Glutamatergic neuron (in vitro differentiated cells): ENCODE measurements at regions not wholly inside any gene's neighbourhood (a gene's known extent, or its start where the extent isn't known, plus 50 kb on each side); places are given as distances from the start of the nearest gene placed in this dataset.

Experiments used
- DNase-seq: peaks from one replicate; pipeline ENCODE4 v3.0.0; 2022
- H3K27ac Mint-ChIP-seq: one replicate; pipeline ENCODE4 v1.8.0; 2020; ENCODE audit warnings: mild to moderate bottlenecking, mixed read lengths, inconsistent platforms; ENCODE audit not compliant: unreplicated experiment
- H3K27me3 Mint-ChIP-seq: one replicate; pipeline ENCODE4 v1.8.0; 2020; ENCODE audit warnings: mild to moderate bottlenecking, moderate library complexity, mixed read lengths, inconsistent platforms; ENCODE audit not compliant: unreplicated experiment
- H3K36me3 Mint-ChIP-seq: one replicate; pipeline ENCODE4 v1.8.0; 2020; ENCODE audit warnings: mild to moderate bottlenecking, mixed read lengths, inconsistent platforms; ENCODE audit not compliant: unreplicated experiment
- H3K4me1 Mint-ChIP-seq: one replicate; pipeline ENCODE4 v1.8.0; 2020; ENCODE audit warnings: mild to moderate bottlenecking, low read depth, mixed read lengths, inconsistent platforms; ENCODE audit not compliant: unreplicated experiment
- H3K4me3 Mint-ChIP-seq: one replicate; pipeline ENCODE4 v1.8.0; 2020; ENCODE audit warnings: mild to moderate bottlenecking, mixed read lengths, inconsistent platforms; ENCODE audit not compliant: unreplicated experiment
- H3K9me3 Mint-ChIP-seq: one replicate; pipeline ENCODE4 v1.8.0; 2020; ENCODE audit warnings: mild to moderate bottlenecking, moderate library complexity, mixed read lengths, inconsistent platforms; ENCODE audit not compliant: unreplicated experiment
- TF ChIP-seq, protein P1 (sequence below): fragments of 200-600 bp; sonication (generic); IDR thresholded peaks from one replicate; pipeline ENCODE4 v1.5.0; 2021; ENCODE audit not compliant: partially characterized antibody, unreplicated experiment

DNA sequence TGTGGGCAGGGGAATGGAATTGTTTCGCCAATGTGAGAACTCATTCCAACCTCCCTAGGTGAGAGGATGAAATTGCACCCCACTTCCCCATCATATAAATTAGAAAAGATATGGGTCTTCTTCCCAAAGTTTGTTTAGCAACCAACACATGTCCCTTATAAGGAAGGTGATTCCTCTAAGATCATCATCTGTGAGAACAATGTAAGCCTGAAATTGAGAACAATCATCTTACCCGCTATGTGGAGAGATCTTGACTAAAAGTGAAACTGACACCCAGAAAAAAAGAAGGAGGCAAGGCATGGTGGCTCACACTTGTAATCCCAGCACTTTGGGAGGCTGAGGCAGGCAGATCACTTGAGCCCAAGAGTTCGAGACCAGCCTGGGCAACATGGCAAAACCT, 173.2 kb upstream of the HMGA2 start:
- peaks cover 2% of the 10 kb centered on the region for H3K9me3 Mint-ChIP-seq
- no peaks in the 10 kb centered on the region for H3K36me3 Mint-ChIP-seq
- H3K27me3 Mint-ChIP-seq, result no peaks in the 10 kb centered on the region
- TF ChIP-seq, protein P1, sequence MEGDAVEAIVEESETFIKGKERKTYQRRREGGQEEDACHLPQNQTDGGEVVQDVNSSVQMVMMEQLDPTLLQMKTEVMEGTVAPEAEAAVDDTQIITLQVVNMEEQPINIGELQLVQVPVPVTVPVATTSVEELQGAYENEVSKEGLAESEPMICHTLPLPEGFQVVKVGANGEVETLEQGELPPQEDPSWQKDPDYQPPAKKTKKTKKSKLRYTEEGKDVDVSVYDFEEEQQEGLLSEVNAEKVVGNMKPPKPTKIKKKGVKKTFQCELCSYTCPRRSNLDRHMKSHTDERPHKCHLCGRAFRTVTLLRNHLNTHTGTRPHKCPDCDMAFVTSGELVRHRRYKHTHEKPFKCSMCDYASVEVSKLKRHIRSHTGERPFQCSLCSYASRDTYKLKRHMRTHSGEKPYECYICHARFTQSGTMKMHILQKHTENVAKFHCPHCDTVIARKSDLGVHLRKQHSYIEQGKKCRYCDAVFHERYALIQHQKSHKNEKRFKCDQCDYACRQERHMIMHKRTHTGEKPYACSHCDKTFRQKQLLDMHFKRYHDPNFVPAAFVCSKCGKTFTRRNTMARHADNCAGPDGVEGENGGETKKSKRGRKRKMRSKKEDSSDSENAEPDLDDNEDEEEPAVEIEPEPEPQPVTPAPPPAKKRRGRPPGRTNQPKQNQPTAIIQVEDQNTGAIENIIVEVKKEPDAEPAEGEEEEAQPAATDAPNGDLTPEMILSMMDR, result no peak
- no peak overlapping the region for H3K4me3 Mint-ChIP-seq
- no peak for DNase-seq
- no peak overlapping the region for H3K27ac Mint-ChIP-seq
- no peaks in the 10 kb centered on the region for H3K4me1 Mint-ChIP-seq

DNA sequence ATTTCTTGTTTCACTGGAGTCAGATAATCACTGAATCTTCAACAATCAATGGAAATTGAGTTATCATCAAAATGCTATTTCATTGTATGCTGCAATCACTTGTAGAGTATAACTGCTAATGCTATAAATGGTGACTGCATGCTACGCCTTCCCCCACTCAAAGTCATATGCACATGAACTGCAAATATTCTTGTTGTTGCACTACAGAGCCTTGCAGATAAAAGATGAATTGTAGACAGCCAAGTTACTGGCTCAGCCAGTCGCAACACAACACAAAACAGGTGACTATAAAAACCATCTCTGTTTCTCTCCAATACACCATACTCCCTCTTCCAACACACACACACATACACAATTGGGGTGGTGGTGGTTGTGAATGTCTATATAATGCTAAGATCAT, 171.0 kb upstream of the HMGA2 start:
- no peak overlapping the region for H3K4me3 Mint-ChIP-seq
- no peak overlapping the region for H3K27ac Mint-ChIP-seq
- TF ChIP-seq, protein P1, result no peak
- peaks cover 2% of the 10 kb centered on the region for H3K9me3 Mint-ChIP-seq
- H3K36me3 Mint-ChIP-seq, result no peaks in the 10 kb centered on the region
- no peaks in the 10 kb centered on the region for H3K27me3 Mint-ChIP-seq
- no peaks in the 10 kb centered on the region for H3K4me1 Mint-ChIP-seq
- no peak for DNase-seq

DNA sequence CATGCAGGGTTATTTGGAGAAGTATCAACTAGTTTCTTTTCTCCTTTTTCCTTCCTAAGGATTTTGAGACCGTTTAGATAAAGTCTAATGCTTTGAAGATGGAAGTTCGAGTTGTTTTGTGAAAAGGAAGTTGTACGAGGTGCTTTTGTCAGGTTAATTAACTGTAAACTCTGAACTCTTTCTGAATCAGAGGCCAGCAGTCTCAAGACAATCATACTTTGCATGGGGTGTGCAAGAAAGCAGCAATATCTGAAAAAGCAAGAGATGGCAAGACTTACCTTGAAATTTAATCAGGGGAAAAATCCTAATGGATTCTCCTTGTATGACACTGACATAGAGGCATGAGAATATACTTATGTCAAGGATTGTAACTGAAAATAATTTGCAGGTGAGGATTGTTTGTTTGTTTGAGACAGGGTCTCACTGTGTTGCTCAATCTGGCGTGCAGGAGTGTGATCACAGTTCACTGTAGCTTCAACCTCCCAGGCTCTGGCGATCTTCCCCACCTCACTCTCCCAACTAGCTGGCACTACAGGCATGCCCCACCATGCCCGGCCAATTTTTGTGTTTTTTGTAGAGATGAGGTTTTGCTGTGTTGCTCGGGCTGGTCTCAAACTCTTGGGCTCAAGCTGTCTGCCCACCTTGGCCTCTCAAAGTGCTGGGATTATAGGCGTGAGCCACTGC, 170.2 kb upstream of the HMGA2 start:
- TF ChIP-seq, protein P1, result no peak
- Mint-ChIP-seq H3K27me3 (no peaks in the 10 kb centered on the region), H3K9me3 (peaks cover 2% of the 10 kb centered on the region), H3K4me1 (no peaks in the 10 kb centered on the region), H3K36me3 (no peaks in the 10 kb centered on the region), H3K27ac (no peak overlapping the region), H3K4me3 (no peak overlapping the region)
- no peak for DNase-seq

DNA sequence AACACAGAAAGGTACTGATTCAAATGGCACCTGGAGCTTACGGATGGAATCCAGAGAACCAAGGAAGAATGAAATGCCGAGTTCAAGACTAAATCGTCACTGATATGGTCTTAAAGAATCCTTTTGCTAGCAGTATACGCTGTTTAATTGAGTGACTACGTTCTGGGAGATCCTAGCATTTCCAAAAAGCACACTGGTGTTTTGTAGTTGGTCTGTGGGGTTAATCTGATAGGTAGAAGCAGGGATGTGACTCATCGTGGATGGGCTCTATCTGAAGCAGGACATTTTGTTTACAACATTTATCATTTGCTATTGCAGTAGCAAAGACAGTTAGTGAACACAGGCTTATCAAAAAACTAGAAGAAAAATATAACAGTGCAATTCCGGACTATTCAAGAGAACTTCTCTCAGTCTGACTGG, 169.2 kb upstream of the HMGA2 start:
- DNase-seq, result no peak
- Mint-ChIP-seq H3K4me3 (no peak overlapping the region), H3K27ac (no peak overlapping the region), H3K36me3 (no peaks in the 10 kb centered on the region), H3K9me3 (no peaks in the 10 kb centered on the region), H3K4me1 (no peaks in the 10 kb centered on the region), H3K27me3 (no peaks in the 10 kb centered on the region)
- TF ChIP-seq, protein P1, result no peak

DNA sequence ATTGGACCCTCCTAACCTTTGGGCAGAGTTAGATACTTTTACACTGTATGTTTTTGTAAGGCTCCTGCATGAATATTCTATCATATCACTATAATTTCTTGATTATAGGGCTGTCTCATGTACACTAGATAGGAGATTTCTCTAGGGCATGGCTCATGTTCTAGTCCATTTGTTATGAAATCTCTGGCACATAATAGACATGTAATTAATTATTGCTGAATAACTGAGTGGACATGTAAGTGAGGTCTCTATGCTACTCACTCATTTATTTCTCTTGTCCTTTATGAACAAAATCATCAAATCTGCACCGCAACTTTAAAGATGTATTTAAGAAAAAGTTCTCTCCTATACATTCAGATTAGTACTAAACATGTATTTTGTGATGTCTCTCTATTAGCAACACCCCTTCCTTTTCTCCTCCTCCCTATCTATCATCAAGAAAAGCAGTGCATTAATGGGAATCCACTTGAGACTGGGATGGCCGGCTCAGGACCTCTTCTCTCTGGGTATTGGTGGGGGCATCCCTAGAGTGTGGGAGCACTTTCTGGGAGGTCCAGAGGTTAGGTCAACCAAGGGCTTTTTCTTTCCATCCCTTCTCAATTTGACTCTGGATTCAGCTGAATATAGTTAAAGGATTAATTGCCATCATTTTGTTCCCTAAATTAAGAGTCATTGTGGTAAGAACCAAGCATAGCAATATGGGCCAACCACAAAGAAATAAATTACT, 168.0 kb upstream of the HMGA2 start:
- Mint-ChIP-seq H3K36me3 (no peaks in the 10 kb centered on the region), H3K4me3 (no peak overlapping the region), H3K27me3 (no peaks in the 10 kb centered on the region), H3K4me1 (no peaks in the 10 kb centered on the region), H3K9me3 (no peaks in the 10 kb centered on the region), H3K27ac (no peak overlapping the region)
- TF ChIP-seq, protein P1, result no peak
- DNase-seq, result no peak
